ENCODE measurements at regions not wholly inside any gene's neighbourhood (a gene's known extent, or its start where the extent isn't known, plus 50 kb on each side); places are given as distances from the start of the nearest gene placed in this dataset.

GRCh38 chr4:101730291-101731117, 60.0 kb upstream of the BANK1 start:
- ATAC-seq (replicated peaks; ENCODE audit: extremely low read depth, poor library complexity, severe bottlenecking) (peak; percentile 56), DNase-seq (ENCODE audit: low spot score in 2 of 2) (peak in 1 of 2 donors; percentile 21)
- H3K36me3 Mint-ChIP-seq (ENCODE audit: insufficient read depth): no peaks in the 10 kb centered on the region
- H3K27ac Mint-ChIP-seq (ENCODE audit: low read depth): no peak overlapping the region
- peaks cover 25% of the 10 kb centered on the region for H3K27me3 Mint-ChIP-seq
- H3K4me1 Mint-ChIP-seq: peaks cover 5% of the 10 kb centered on the region
- no peak overlapping the region for H3K4me3 Mint-ChIP-seq
- H3K9me3 Mint-ChIP-seq: no peaks in the 10 kb centered on the region

DNA sequence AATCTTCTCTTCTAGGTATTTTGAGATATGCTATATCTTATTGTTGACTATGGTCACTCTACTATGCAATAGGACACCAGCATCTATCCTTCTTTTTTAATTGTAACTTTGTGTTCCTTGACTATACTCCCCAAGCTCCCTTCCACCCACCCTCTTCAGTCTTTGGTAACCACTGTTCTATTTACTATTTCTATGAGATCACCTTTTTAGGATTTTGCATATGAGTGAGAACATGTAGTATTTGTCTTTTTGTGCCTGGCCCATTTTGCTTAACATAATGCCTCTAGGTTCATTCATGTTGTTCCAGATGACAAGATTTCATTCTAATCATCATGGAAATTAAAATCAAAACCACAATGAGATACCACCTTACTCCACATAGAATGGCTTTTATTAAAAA, 63.3 kb upstream of the BANK1 start:
- ATAC-seq (replicated peaks; ENCODE audit: extremely low read depth, poor library complexity, severe bottlenecking) (no peak), DNase-seq (ENCODE audit: low spot score in 2 of 2) (no peak)
- no peak overlapping the region for H3K27ac Mint-ChIP-seq (ENCODE audit: low read depth)
- H3K27me3 Mint-ChIP-seq: peaks cover 6% of the 10 kb centered on the region
- H3K4me3 Mint-ChIP-seq: no peak overlapping the region
- no peaks in the 10 kb centered on the region for H3K36me3 Mint-ChIP-seq (ENCODE audit: insufficient read depth)
- peaks cover 5% of the 10 kb centered on the region for H3K4me1 Mint-ChIP-seq
- no peaks in the 10 kb centered on the region for H3K9me3 Mint-ChIP-seq

DNA sequence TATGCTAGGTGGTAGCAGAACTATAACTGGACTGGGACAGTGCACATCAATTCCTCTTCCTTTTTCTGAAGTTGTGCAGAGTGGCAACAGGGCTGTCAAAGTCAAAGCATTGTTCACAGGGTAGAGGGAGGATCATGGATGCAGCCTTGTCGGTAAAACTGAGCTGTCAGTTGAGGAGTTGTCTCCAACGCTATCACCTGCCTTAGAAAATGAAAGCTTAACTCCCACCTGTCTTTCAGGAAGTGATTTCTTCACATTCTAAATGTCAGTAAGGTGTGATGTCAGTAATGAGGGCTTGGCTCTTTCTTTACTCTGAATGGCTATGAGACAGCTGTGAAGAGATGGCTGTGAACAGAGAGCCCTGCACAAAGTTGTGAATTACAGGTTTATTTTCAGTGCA, 66.4 kb upstream of the BANK1 start:
- no peak overlapping the region for H3K4me3 Mint-ChIP-seq
- no peaks in the 10 kb centered on the region for H3K36me3 Mint-ChIP-seq (ENCODE audit: insufficient read depth)
- ATAC-seq (replicated peaks; ENCODE audit: extremely low read depth, poor library complexity, severe bottlenecking) (no peak), DNase-seq (ENCODE audit: low spot score in 2 of 2) (no peak)
- H3K9me3 Mint-ChIP-seq: no peaks in the 10 kb centered on the region
- no peak overlapping the region for H3K27ac Mint-ChIP-seq (ENCODE audit: low read depth)
- H3K4me1 Mint-ChIP-seq: no peaks in the 10 kb centered on the region
- H3K27me3 Mint-ChIP-seq: no peaks in the 10 kb centered on the region

GRCh38 chr4:101718810-101719209, 71.7 kb upstream of the BANK1 start:
- no peak for DNase-seq (ENCODE audit: low spot score in 2 of 2)
- Mint-ChIP-seq H3K4me1 (peaks cover 5% of the 10 kb centered on the region), H3K27me3 (no peaks in the 10 kb centered on the region), H3K27ac (ENCODE audit: low read depth) (no peak overlapping the region), H3K9me3 (peaks cover 13% of the 10 kb centered on the region), H3K36me3 (ENCODE audit: insufficient read depth) (no peaks in the 10 kb centered on the region), H3K4me3 (no peak overlapping the region)
- no peak for ATAC-seq (replicated peaks; ENCODE audit: extremely low read depth, poor library complexity, severe bottlenecking)

DNA sequence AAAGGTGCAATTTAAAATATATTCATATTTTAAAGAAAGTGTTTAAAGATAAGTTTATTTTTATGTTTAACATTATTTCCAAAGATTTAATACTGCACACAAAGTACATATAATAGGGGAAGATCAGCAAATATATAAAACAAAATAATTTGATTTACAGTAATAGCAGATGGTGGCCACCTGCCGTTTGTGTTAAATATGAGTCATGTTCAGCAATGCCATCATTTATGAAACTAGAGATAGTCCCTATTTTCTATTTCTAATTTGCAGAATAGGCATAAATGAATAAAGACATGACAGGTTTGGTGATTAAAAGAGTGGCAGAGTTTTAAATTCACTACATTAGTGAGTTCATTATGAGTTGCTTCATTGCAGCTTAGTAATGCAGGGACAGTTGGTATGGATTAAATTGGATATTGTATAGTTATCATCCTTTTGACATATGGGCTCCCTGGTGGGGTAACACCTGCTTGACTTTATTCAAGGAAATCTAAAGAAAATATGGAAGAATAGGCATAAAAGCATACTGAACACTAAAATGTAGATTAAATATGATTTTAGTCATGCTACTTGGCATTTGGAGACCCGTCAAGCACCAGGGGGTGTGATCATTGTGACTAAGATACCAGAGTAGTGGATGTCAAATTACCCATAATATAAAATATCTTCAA, 78.8 kb upstream of the BANK1 start:
- no peaks in the 10 kb centered on the region for H3K36me3 Mint-ChIP-seq (ENCODE audit: insufficient read depth)

DNA sequence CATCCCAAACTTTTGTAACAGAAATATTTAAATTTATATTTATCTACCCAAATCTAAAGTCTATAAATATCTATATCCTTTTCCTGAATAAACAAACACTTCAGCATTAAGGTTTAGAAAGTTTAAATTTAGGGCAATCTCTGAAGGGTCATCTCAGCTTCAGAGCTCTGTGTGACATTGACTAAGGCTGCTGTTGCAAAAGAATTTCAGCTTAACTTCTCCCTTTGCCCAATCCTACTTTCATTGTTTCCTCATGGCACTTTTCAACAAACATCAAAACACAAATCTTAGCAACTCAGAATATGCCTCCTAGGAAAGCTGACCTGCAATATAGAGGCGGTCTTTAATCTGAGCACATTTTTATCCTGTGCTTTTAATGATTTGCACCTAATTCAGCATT, 79.7 kb upstream of the BANK1 start:
- Mint-ChIP-seq H3K36me3 (ENCODE audit: insufficient read depth) (no peaks in the 10 kb centered on the region), H3K4me3 (no peak overlapping the region), H3K27ac (ENCODE audit: low read depth) (no peak overlapping the region), H3K4me1 (peaks cover 1% of the 10 kb centered on the region), H3K9me3 (peaks cover 6% of the 10 kb centered on the region), H3K27me3 (peaks cover 22% of the 10 kb centered on the region)
- DNase-seq (ENCODE audit: low spot score in 2 of 2) (no peak), ATAC-seq (replicated peaks; ENCODE audit: extremely low read depth, poor library complexity, severe bottlenecking) (no peak)

More for the DNA sequence above, 78.8 kb upstream of the BANK1 start:
- ATAC-seq (replicated peaks; ENCODE audit: extremely low read depth, poor library complexity, severe bottlenecking) (no peak), DNase-seq (ENCODE audit: low spot score in 2 of 2) (no peak)
- H3K9me3 Mint-ChIP-seq: peaks cover 6% of the 10 kb centered on the region
- H3K27ac Mint-ChIP-seq (ENCODE audit: low read depth): no peak overlapping the region
- no peak overlapping the region for H3K4me3 Mint-ChIP-seq
- peaks cover 5% of the 10 kb centered on the region for H3K4me1 Mint-ChIP-seq
- peaks cover 22% of the 10 kb centered on the region for H3K27me3 Mint-ChIP-seq

DNA sequence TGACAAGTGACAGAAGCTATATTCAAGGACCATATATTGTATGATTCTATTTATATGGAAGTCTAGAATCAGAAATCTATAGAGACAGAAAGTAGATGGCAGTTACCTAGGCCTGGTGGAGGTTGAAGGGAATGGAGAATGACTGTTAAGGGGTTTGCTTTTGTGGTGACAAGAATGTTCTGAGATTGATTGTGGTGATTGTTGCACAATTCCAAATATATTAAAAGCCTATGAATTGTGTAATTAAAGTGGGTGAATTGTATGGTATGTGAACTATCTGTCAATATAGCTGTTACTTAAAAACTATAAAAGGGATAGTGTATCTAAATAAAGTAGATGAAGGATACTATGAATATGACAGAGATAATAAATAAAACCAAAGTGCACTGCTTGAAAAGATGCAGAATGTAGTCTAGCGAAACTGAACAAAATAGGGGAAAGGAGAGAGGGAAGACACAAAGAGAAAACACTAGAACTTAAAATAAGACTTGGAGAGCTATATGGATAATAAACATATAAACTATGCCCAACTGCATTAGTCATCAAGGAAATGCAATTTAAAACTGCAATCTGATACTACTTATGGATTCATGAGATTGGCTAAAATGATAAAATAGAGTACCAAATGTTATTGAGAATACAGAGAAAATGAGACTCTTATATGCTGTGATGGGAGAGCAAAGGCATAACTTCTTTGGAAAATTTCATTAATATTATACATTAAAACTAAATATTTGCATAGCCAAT, 82.1 kb upstream of the BANK1 start:
- Mint-ChIP-seq H3K27me3 (peaks cover 22% of the 10 kb centered on the region), H3K4me1 (no peaks in the 10 kb centered on the region), H3K36me3 (ENCODE audit: insufficient read depth) (no peaks in the 10 kb centered on the region), H3K4me3 (no peak overlapping the region), H3K27ac (ENCODE audit: low read depth) (no peak overlapping the region), H3K9me3 (no peaks in the 10 kb centered on the region)
- DNase-seq (ENCODE audit: low spot score in 2 of 2): no peak
- no peak for ATAC-seq (replicated peaks; ENCODE audit: extremely low read depth, poor library complexity, severe bottlenecking)

- H3K4me3 Mint-ChIP-seq: no peak overlapping the region
- peaks cover 18% of the 10 kb centered on the region for H3K27me3 Mint-ChIP-seq
- ATAC-seq (replicated peaks; ENCODE audit: extremely low read depth, poor library complexity, severe bottlenecking) (no peak), DNase-seq (ENCODE audit: low spot score in 2 of 2) (no peak)
- no peaks in the 10 kb centered on the region for H3K9me3 Mint-ChIP-seq
- H3K4me1 Mint-ChIP-seq: no peaks in the 10 kb centered on the region
- no peak overlapping the region for H3K27ac Mint-ChIP-seq (ENCODE audit: low read depth)
- no peaks in the 10 kb centered on the region for H3K36me3 Mint-ChIP-seq (ENCODE audit: insufficient read depth)
Measured at GRCh38 chr4:101707596-101707995, 82.9 kb upstream of the BANK1 start.

DNA sequence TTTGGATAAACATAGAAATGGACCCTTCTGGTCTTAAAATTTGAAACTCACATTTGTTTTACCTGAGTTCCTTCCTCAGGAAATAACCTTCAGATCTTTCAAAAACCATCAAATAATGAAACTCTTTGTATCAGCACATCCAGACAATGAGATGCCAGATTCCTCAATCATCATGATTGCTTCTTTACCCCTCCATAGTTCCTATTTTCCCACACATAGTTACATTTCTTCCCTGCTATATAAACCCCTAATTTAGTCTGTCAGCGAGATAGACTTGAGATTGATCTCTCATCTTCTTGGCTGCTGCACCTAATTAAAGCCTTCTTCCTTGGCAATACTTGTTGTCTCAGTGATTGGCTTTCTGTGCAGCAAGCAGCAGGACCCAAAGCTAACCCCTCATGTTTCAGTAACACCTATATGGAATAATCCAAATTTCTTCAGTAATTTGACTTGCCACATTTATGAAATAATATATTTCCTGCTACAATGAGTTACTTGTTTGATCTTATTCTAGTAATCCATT, 83.9 kb upstream of the BANK1 start:
- no peaks in the 10 kb centered on the region for H3K36me3 Mint-ChIP-seq (ENCODE audit: insufficient read depth)
- ATAC-seq (replicated peaks; ENCODE audit: extremely low read depth, poor library complexity, severe bottlenecking): no peak
- no peak for DNase-seq (ENCODE audit: low spot score in 2 of 2)
- H3K27ac Mint-ChIP-seq (ENCODE audit: low read depth): no peak overlapping the region
- H3K4me1 Mint-ChIP-seq: no peaks in the 10 kb centered on the region
- H3K9me3 Mint-ChIP-seq: no peaks in the 10 kb centered on the region
- no peak overlapping the region for H3K4me3 Mint-ChIP-seq
- H3K27me3 Mint-ChIP-seq: peaks cover 8% of the 10 kb centered on the region

GRCh38 chr4:101701551-101701950, 89.0 kb upstream of the BANK1 start:
- Mint-ChIP-seq H3K9me3 (no peaks in the 10 kb centered on the region), H3K4me3 (no peak overlapping the region), H3K4me1 (no peaks in the 10 kb centered on the region), H3K27me3 (no peaks in the 10 kb centered on the region), H3K27ac (ENCODE audit: low read depth) (no peak overlapping the region), H3K36me3 (ENCODE audit: insufficient read depth) (no peaks in the 10 kb centered on the region)
- no peak for ATAC-seq (replicated peaks; ENCODE audit: extremely low read depth, poor library complexity, severe bottlenecking)
- DNase-seq (ENCODE audit: low spot score in 2 of 2): no peak

DNA sequence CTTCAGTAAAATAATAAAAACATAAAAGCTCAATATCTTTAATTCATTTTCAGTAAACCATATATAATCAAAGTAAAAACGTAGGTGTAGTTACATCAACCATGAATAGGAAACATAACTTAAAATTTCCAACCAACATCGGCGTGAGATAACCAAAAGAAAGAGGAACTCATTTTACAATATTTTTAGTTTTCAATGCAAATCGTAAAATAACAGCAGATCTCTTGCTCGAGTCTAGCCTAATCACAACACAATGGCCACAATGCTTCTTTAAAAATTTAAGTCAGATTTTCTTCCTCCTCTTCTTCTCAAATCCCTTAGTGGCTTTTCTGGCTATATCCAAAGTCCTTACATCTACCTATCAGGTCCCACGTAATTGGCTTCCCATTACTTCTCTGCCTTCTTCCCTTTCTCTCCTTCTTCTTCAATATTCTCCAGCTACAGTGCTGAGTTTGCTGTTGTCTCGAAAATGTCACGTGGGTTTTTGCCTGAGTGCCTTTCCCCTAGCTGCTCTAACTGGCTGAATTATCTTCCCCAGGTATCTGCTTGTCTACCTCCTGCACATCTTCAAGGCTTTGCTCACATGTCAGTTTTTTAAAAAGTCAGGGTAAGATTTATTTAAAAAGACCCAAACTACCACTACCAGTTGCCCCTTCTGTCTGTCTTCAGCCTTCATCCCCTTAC, 90.9 kb upstream of the BANK1 start:
- Mint-ChIP-seq H3K36me3 (ENCODE audit: insufficient read depth) (no peaks in the 10 kb centered on the region), H3K4me3 (no peak overlapping the region), H3K4me1 (no peaks in the 10 kb centered on the region), H3K27me3 (no peaks in the 10 kb centered on the region), H3K9me3 (no peaks in the 10 kb centered on the region), H3K27ac (ENCODE audit: low read depth) (no peak overlapping the region)
- ATAC-seq (replicated peaks; ENCODE audit: extremely low read depth, poor library complexity, severe bottlenecking): no peak
- no peak for DNase-seq (ENCODE audit: low spot score in 2 of 2)

- no peak for DNase-seq (ENCODE audit: low spot score in 2 of 2)
- Mint-ChIP-seq H3K27me3 (peaks cover 8% of the 10 kb centered on the region), H3K9me3 (no peaks in the 10 kb centered on the region), H3K4me1 (no peaks in the 10 kb centered on the region), H3K4me3 (no peak overlapping the region), H3K27ac (ENCODE audit: low read depth) (no peak overlapping the region), H3K36me3 (ENCODE audit: insufficient read depth) (no peaks in the 10 kb centered on the region)
- no peak for ATAC-seq (replicated peaks; ENCODE audit: extremely low read depth, poor library complexity, severe bottlenecking)
Measured at GRCh38 chr4:101697266-101697665, 93.3 kb upstream of the BANK1 start.

Data from central memory CD8-positive, alpha-beta T cell (primary cell).